Stimulated activated CD4-positive, alpha-beta T cell treated with anti-CD3 and anti-CD28 coated beads, Interleukin-15, amount 100 ng/mL, for 1 hour (primary cell): ENCODE measurements at regions not wholly inside any gene's neighbourhood (a gene's known extent, or its start where the extent isn't known, plus 50 kb on each side); places are given as distances from the start of the nearest gene placed in this dataset.
"Not testable (repeated sequence)": the region's sequence is repeated elsewhere in the genome, so short reads cannot be mapped to it uniquely, and the experiment has no call there.

Experiments
- DNase-seq, 2 donors: peaks; one replicate each; pipeline ENCODE4 v3.0.0-alpha.2; 2020; ENCODE audit warnings: low read depth in 1 of 2, low spot score in 1 of 2

DNA sequence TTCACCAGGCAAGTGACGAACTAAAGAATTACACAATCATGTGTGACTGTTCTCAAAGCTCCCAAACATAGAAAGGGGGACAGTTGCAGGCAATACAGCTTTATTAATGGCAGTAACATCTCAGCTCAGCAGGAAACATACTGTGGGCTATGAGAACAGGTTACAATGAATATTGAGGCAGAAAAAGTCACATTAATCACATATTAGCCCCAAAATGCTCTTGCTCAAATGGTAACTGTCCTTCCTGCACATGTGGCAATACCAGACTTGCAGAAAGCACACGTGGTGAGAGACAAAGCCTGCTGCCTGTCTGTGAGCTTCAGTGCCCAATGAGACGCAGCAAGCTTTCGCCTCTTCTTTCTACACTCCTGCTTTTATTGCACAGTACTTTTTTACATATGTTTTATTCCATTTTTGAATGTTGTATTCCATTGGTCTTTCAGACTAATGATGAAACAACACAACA is 104.9 kb upstream of the ACBD5 start:
- no peak for DNase-seq

- no peak for DNase-seq
Observed at GRCh38 chr10:27344568-27345454, 104.2 kb upstream of the ACBD5 start.

- DNase-seq: no peak
Observed at GRCh38 chr10:27341001-27341400, 100.4 kb upstream of the ACBD5 start.

GRCh38 chr10:27335246-27335645 is 94.6 kb upstream of the ACBD5 start:
- DNase-seq: not testable (repeated sequence)

GRCh38 chr10:27330074-27330473 is 89.5 kb upstream of the ACBD5 start:
- no peak for DNase-seq

- DNase-seq: no peak
Observed at GRCh38 chr10:27328946-27329345, 88.3 kb upstream of the ACBD5 start.

GRCh38 chr10:27326748-27327147 is 86.2 kb upstream of the ACBD5 start:
- not testable (repeated sequence) for DNase-seq

- peak in 1 of 2 donors; percentile 5 for DNase-seq
Observed at GRCh38 chr10:27319752-27320431, 79.3 kb upstream of the ACBD5 start.

DNA sequence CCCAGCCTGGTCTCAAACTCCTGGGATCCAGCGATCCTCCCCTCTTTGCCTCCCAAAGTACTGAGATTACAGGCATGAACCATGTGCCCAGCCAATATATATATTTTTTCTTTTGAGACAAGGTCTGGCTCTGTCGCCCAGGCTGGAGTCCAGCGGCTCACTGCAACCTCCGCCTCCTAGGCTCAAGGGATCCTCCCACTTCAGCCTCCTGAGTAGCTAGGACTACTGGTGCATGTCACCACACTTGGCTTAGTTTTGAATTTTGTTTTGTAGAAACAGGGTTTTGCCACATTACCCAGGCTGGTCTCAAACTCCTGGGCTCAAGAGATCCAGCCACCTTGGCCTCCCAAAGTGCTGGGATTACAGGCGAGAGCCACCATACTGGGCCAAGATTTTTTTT is 78.5 kb upstream of the ACBD5 start:
- DNase-seq: not testable (repeated sequence)

- DNase-seq: not testable (repeated sequence)
Observed at GRCh38 chr10:27315082-27315481, 74.5 kb upstream of the ACBD5 start.

DNA sequence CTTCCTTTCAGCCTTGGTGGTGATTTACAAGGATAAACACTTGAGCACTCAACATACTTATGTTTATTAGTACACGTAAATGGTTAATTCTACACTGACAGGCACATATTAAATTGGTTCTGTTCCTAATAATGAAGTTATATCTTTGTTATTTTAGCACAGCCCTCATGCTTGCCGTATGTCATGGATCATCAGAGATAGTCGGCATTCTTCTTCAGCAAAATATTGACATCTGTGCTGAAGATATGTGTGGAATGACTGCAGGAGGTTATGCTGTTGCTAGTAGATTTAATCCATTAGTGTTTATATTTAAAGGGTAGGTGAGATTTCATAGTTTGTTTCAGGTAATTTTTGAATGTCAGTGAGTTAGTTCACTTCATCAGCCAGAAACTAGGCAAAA is 73.0 kb upstream of the ACBD5 start:
- DNase-seq: not testable (repeated sequence)

DNA sequence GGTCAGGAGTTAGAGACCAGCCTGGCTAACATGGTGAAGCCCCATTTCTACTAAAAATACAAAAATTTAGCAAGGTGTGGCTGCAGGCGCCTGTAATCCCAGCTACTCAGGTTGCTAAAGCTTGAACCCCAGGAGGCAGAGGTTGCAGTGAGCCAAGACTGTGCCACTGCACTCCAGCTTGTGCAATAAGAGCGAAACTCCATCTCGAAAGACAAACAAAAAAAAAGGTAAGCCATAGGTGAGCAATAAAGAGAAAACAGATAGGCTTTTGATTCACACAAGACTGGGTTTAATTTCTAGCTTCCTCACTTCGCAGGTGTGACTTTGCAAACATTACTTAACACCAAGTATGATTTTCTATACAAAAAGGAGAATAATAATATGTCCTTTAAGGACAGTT is 72.3 kb upstream of the ACBD5 start:
- no peak for DNase-seq

GRCh38 chr10:27311809-27312208 is 71.2 kb upstream of the ACBD5 start:
- not testable (repeated sequence) for DNase-seq

DNA sequence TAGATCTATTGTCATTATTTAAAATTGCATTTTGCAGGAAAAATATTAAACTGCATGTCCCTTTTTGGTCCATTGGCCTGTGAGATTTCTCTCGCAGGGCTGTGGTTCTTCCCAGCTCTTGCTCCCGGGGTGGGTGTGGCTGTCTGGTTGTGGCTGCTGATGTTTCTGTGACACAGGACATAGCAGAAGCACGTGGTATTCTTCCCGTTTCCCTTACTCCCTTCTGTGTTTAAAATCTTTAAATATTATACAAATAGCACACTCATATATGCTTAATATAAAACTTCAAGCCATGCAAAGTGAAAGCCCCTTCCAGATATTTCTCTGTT is 57.9 kb upstream of the ACBD5 start:
- not testable (repeated sequence) for DNase-seq

DNA sequence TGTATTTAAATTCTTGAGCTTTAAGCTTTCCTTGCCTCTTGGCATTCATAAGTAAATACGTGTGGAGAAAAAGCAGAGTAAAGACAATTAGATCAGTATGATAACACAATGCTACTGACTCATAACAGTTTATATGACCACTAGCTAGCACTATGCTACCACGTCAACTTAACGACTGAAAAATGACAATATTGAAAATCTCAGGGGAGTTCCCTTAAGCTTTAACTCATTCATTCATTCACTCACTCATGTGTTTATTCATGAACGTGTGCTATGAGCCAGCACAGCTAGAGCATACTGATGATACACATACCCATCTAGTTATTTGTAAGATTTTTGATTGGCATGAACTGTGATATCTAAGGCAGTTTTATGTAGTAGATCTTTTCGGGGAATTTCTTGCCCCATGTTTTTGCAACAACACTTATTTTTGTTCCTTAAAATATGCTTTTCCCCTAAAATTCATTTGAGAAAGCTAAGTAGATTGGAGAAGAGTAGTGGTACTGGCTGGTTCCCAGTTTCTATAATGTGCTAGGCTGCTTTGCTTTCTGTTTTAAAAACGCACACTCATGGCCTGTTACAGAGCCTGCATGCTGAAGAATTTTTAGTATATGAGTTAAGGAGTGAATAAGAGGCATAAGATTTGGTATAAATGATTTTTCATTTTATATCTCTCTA is 57.4 kb upstream of the ACBD5 start:
- no peak for DNase-seq

- DNase-seq: not testable (repeated sequence)
Observed at GRCh38 chr10:27296285-27296684, 55.7 kb upstream of the ACBD5 start.

GRCh38 chr10:27291253-27291895 is 50.8 kb upstream of the ACBD5 start:
- DNase-seq: not testable (repeated sequence)
